MM.1S (cell line): ENCODE measurements at regions not wholly inside any gene's neighbourhood (a gene's known extent, or its start where the extent isn't known, plus 50 kb on each side); places are given as distances from the start of the nearest gene placed in this dataset.

ENCODE experiments used
- DNase-seq: peaks from one replicate; pipeline ENCODE4 v3.0.0-alpha.2; 2015
- H2AFZ ChIP-seq: fragments of 300-600 bp; sonication (generic); 2 replicates; pipeline ENCODE4 v1.6.0; 2016; ENCODE audit warnings: antibody characterized with exemption, low read length
- H3F3A ChIP-seq: fragments of 300-600 bp; sonication (generic); 2 replicates; pipeline ENCODE4 v1.6.1; 2016; ENCODE audit warnings: mild to moderate bottlenecking, antibody characterized with exemption, low read length, moderate library complexity, mixed read lengths; ENCODE audit not compliant: insufficient read depth
- H3K27ac ChIP-seq: fragments of 300-600 bp; sonication (generic); 2 replicates; pipeline ENCODE4 v1.5.1; 2016; ENCODE audit warnings: mild to moderate bottlenecking, low read length
- H3K27me3 ChIP-seq: fragments of 300-600 bp; sonication (generic); replicated peaks from 2 replicates; pipeline ENCODE4 v1.6.0; 2016; ENCODE audit warnings: low read length; ENCODE audit not compliant: insufficient read depth
- H3K36me3 ChIP-seq: fragments of 300-600 bp; sonication (generic); replicated peaks from 2 replicates; pipeline ENCODE4 v1.6.1; 2016; ENCODE audit warnings: mild to moderate bottlenecking, low read length, mixed read lengths; ENCODE audit not compliant: insufficient read depth
- H3K4me1 ChIP-seq: fragments of 300-600 bp; sonication (generic); 2 replicates; pipeline ENCODE4 v1.6.1; 2016; ENCODE audit warnings: low read length, mixed read lengths
- H3K4me2 ChIP-seq: fragments of 300-600 bp; sonication (generic); 2 replicates; pipeline ENCODE4 v1.6.0; 2016; ENCODE audit warnings: low read depth, low read length
- H3K4me3 ChIP-seq: fragments of 300-600 bp; sonication (generic); 2 replicates; pipeline ENCODE4 v1.5.1; 2016; ENCODE audit warnings: low read length, mixed read lengths
- H3K79me2 ChIP-seq: fragments of 300-600 bp; sonication (generic); 2 replicates; pipeline ENCODE4 v1.6.1; 2016; ENCODE audit warnings: mixed run types, low read length, mixed read lengths
- H3K9ac ChIP-seq: fragments of 300-600 bp; sonication (generic); 2 replicates; pipeline ENCODE4 v1.6.1; 2016; ENCODE audit warnings: low read length, mixed read lengths
- H3K9me2 ChIP-seq: fragments of 300-600 bp; sonication (generic); replicated peaks from 2 replicates; pipeline ENCODE4 v1.6.1; 2016; ENCODE audit warnings: mild to moderate bottlenecking, low read length, mixed read lengths; ENCODE audit not compliant: insufficient read depth
- H3K9me3 ChIP-seq: fragments of 300-600 bp; sonication (generic); replicated peaks from 2 replicates; pipeline ENCODE4 v1.6.1; 2016; ENCODE audit warnings: mild to moderate bottlenecking, low read length, mixed read lengths; ENCODE audit not compliant: insufficient read depth
- H4K20me1 ChIP-seq: fragments of 300-600 bp; sonication (generic); 2 replicates; pipeline ENCODE4 v1.6.1; 2016; ENCODE audit warnings: mild to moderate bottlenecking, low read length, moderate library complexity, mixed read lengths; ENCODE audit not compliant: insufficient read depth
- CTCF ChIP-seq: fragments of 300-600 bp; sonication (generic); IDR thresholded peaks from 2 replicates; pipeline ENCODE4 v1.5.1; 2016; ENCODE audit warnings: antibody characterized with exemption, low read length, mixed read lengths
- EZH2 ChIP-seq: fragments of 300-600 bp; sonication (generic); optimal IDR thresholded peaks from 2 replicates; pipeline ENCODE3; 2017; ENCODE audit warnings: low read depth, mild to moderate bottlenecking, antibody characterized with exemption, low read length, mixed read lengths
- EZH2phosphoT487 ChIP-seq: fragments of 300-600 bp; sonication (generic); IDR thresholded peaks from 2 replicates; pipeline ENCODE4 v1.6.1; 2018; ENCODE audit warnings: antibody characterized with exemption, low read length

DNA sequence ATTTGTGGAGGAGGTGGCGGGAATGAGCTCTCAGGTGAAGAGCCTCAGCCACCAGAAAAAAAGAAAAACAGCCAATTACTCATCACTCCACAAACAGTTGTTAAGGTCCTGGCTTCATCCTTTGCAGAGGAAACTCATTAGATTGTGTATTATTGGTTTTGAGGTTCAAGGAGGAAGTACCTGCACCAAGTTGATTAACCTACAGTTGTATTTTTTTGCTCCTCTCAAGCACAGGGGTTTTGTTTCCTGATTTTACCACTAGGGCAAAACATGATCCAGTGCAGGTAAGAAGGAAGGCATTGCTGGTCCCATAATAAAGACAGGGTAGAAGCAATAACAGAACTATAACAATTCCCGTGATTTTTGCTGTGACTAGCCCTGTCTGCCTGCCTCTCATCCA lies 84.0 kb upstream of the QRFPR start:
- Histone ChIP-seq H4K20me1 (no peaks in the 10 kb centered on the region), H3K27ac (no peak overlapping the region), H3K4me1 (no peaks in the 10 kb centered on the region), H3K36me3 (no peaks in the 10 kb centered on the region), H3K9me2 (no peaks in the 10 kb centered on the region), H3K27me3 (no peaks in the 10 kb centered on the region), H3K4me2 (no peak overlapping the region), H3K9ac (no peak overlapping the region), H3K4me3 (no peak overlapping the region), H3K79me2 (no peaks in the 10 kb centered on the region), H2AFZ (no peak overlapping the region), H3F3A (no peaks in the 10 kb centered on the region), H3K9me3 (no peaks in the 10 kb centered on the region)
- no peak for DNase-seq
- TF ChIP-seq EZH2phosphoT487 (no peak), CTCF (0 out of 2 replicates have a peak, but pooled peaks have one; percentile 5)

- H3K79me2 ChIP-seq = no peaks in the 10 kb centered on the region
- H3K4me1 ChIP-seq = no peaks in the 10 kb centered on the region
- H3K27me3 ChIP-seq = no peaks in the 10 kb centered on the region
- DNase-seq = peak; percentile 83
- no peak overlapping the region for H3K9ac ChIP-seq
- peak overlapping the region; percentile 67 for H2AFZ ChIP-seq
- H4K20me1 ChIP-seq = no peaks in the 10 kb centered on the region
- H3K4me3 ChIP-seq = no peak overlapping the region
- H3K4me2 ChIP-seq = peak overlapping the region; percentile 30; the same call in 1 of the 2 replicates
- H3K9me3 ChIP-seq = no peaks in the 10 kb centered on the region
- no peak overlapping the region for H3K27ac ChIP-seq
- H3K9me2 ChIP-seq = no peaks in the 10 kb centered on the region
- no peak for TF ChIP-seq EZH2
- peak; percentile 85 for TF ChIP-seq CTCF
- TF ChIP-seq EZH2phosphoT487 = no peak
- no peaks in the 10 kb centered on the region for H3F3A ChIP-seq
- H3K36me3 ChIP-seq = no peaks in the 10 kb centered on the region
Observed at GRCh38 chr4:121462660-121463261, 81.9 kb upstream of the QRFPR start.

DNA sequence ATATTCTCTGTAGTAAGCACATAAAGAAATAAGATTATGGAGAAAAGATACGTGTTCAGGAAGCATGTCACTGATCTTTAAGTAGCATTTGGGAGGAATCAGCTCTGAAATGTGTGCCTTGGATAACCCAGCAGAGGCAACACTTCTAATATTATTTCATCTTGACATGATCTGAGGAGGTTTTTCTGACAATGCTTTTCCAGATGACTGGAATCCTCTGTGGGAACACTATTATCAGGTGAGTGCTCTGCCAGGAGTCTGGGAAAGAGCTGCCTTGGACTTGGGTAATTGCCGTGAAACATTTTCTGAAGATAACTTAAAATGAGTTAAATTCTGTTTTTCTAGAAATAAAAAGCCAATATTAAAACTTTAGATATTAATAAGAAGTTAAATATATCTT lies 78.2 kb upstream of the QRFPR start:
- no peaks in the 10 kb centered on the region for H3K27me3 ChIP-seq
- no peaks in the 10 kb centered on the region for H3K79me2 ChIP-seq
- no peaks in the 10 kb centered on the region for H4K20me1 ChIP-seq
- no peak overlapping the region for H2AFZ ChIP-seq
- no peaks in the 10 kb centered on the region for H3K36me3 ChIP-seq
- H3K9me3 ChIP-seq = no peaks in the 10 kb centered on the region
- H3K4me3 ChIP-seq = no peak overlapping the region
- no peaks in the 10 kb centered on the region for H3K9me2 ChIP-seq
- H3K4me2 ChIP-seq = no peak overlapping the region
- H3F3A ChIP-seq = no peaks in the 10 kb centered on the region
- TF ChIP-seq EZH2 (no peak), EZH2phosphoT487 (no peak), CTCF (no peak)
- H3K4me1 ChIP-seq = no peaks in the 10 kb centered on the region
- H3K9ac ChIP-seq = no peak overlapping the region
- H3K27ac ChIP-seq = no peak overlapping the region
- no peak for DNase-seq
